TTC549 (cell line): ENCODE measurements at regions not wholly inside any gene's neighbourhood (a gene's known extent, or its start where the extent isn't known, plus 50 kb on each side); places are given as distances from the start of the nearest gene placed in this dataset.

Source experiments
- FAIRE-seq: peaks from 2 replicates; lab custom pipeline; 2012; peaks lifted over from hg19 to GRCh38; lab: Jason Lieb, UNC

- no peak for FAIRE-seq
Measured at GRCh38 chr16:73527187-73527586, 479.3 kb upstream of the ZFHX3 start.

- no peak for FAIRE-seq
Measured at GRCh38 chr16:73526011-73526804, 478.3 kb upstream of the ZFHX3 start.

- FAIRE-seq, result no peak
Measured at GRCh38 chr16:73523209-73523608, 475.3 kb upstream of the ZFHX3 start.

GRCh38 chr16:73521499-73521898, 473.6 kb upstream of the ZFHX3 start:
- FAIRE-seq, result no peak

GRCh38 chr16:73515616-73516015, 467.7 kb upstream of the ZFHX3 start:
- no peak for FAIRE-seq

GRCh38 chr16:73510852-73511251, 462.9 kb upstream of the ZFHX3 start:
- no peak for FAIRE-seq

- FAIRE-seq, result no peak
Measured at GRCh38 chr16:73506568-73507056, 458.7 kb upstream of the ZFHX3 start.

- FAIRE-seq, result no peak
Measured at GRCh38 chr16:73505577-73505976, 457.6 kb upstream of the ZFHX3 start.

- no peak for FAIRE-seq
Measured at GRCh38 chr16:73504591-73505575, 457.0 kb upstream of the ZFHX3 start.

- FAIRE-seq, result no peak
Measured at GRCh38 chr16:73503093-73503492, 455.2 kb upstream of the ZFHX3 start.

GRCh38 chr16:73499276-73499675, 451.3 kb upstream of the ZFHX3 start:
- FAIRE-seq, result no peak

GRCh38 chr16:73485880-73486279, 438.0 kb upstream of the ZFHX3 start:
- FAIRE-seq, result no peak

- FAIRE-seq, result no peak
Measured at GRCh38 chr16:73483934-73484711, 436.2 kb upstream of the ZFHX3 start.

GRCh38 chr16:73483076-73483791, 435.3 kb upstream of the ZFHX3 start:
- FAIRE-seq, result no peak

GRCh38 chr16:73482310-73482709, 434.4 kb upstream of the ZFHX3 start:
- FAIRE-seq, result no peak

GRCh38 chr16:73480381-73480780, 432.5 kb upstream of the ZFHX3 start:
- FAIRE-seq, result no peak

- FAIRE-seq, result no peak
Measured at GRCh38 chr16:73473713-73474112, 425.8 kb upstream of the ZFHX3 start.

GRCh38 chr16:73464834-73465233, 416.9 kb upstream of the ZFHX3 start:
- FAIRE-seq, result no peak

GRCh38 chr16:73459586-73459985, 411.7 kb upstream of the ZFHX3 start:
- FAIRE-seq, result no peak

GRCh38 chr16:73457851-73458250, 409.9 kb upstream of the ZFHX3 start:
- no peak for FAIRE-seq

- FAIRE-seq, result no peak
Measured at GRCh38 chr16:73448970-73449369, 401.0 kb upstream of the ZFHX3 start.

GRCh38 chr16:73447846-73448245, 399.9 kb upstream of the ZFHX3 start:
- FAIRE-seq, result no peak
